GM18870 (cell line): ENCODE measurements at regions not wholly inside any gene's neighbourhood (a gene's known extent, or its start where the extent isn't known, plus 50 kb on each side); places are given as distances from the start of the nearest gene placed in this dataset.

Experiments
- ATAC-seq: cut with Tn5 transposase; IDR thresholded peaks from one replicate; pipeline ENCODE4 v1.9.1; 2021; ENCODE audit warnings: moderate library complexity; ENCODE audit not compliant: unreplicated experiment

DNA sequence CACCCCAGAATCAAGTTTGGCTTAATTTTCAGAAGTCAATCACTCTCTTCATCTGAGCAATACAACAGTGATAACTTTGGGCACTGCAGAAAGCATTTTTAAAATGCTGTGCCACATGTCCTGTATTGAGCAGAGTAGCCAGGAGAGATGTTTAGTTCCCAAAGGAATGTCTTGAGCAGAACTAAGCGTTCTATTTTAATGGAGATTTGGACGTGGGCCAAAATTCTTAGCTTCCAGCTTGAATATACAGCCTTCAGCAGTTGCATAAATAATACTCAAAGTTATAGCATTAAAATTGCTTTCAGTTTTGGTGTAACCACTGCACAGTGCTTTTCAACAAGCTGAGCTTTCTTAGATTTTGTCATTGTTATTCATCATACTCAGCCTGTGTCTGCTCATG is 679.2 kb downstream of the NLGN4X start:
- ATAC-seq = no peak

DNA sequence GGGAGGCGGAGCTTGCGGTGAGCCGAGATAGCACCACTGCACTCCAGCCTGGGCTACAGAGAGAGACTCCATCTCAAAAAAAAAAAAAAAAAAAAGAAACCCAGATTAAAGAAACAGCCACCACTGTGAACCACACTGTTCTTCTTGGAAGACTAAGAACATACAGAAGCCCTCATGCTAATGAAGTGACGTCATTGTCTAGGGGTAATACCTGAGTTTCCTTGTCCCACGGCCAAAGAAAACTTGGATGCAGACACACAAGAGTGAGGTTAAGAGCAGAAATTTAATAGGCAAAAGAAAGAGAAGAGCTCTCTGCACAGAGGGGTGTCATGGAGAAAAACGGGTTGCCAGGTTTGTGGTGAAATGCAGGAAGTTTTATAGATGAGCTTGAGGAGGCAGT is 691.6 kb downstream of the NLGN4X start:
- no peak for ATAC-seq

DNA sequence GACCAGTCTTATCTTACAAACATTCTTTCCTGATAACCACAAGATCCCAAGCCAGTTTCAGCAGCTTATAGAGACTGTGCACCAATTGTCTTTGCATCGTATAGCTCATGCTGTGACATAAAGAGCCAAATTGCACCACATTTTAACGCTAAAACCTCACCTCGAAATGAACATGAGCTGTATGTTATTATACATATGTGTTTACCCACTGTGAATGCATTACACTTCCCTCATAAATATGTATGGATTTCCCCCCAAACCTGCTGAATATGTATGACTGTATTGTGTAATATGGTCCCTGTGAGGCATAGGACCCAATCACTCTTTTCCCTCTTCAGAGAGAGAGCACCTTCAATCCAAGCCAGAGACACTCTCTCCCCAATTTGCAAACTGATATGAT is 692.4 kb downstream of the NLGN4X start:
- ATAC-seq = no peak

DNA sequence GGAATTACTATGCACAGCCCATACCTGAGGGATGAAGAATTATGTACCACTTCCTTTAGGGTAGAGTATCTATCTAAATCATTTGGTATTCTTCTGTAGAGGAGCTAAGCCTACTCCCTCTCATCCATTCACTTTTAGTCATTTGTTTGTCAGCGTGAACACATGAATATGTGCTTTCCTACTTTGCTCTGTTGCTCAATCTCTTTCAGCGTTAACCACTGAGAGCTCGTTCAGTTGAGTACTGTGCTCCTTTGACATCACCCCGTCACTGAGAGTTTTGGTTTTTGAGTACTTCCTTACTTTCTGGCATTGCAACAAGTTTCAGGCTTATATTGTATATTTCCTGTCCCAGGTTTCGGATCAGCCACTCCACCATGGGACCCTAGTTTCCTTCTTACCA is 700.6 kb downstream of the NLGN4X start:
- ATAC-seq = no peak

DNA sequence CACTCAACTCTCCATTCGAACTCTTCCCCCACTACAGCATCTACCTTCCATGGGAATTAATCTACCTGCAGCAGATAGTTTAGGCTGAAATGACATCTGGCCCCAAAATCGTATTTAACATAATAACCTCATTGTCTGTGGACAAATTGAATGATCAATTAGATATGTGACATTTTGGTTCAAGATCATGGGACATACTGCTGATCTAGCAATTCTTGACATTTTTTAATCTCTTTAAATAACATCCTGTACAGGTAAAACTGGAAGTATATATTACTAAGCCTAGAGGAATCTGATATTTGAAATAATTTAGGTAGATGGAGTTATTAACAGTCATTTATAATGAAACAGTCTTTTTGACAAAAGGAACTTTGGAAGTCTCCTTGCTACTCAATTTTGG is 702.5 kb downstream of the NLGN4X start:
- no peak for ATAC-seq

DNA sequence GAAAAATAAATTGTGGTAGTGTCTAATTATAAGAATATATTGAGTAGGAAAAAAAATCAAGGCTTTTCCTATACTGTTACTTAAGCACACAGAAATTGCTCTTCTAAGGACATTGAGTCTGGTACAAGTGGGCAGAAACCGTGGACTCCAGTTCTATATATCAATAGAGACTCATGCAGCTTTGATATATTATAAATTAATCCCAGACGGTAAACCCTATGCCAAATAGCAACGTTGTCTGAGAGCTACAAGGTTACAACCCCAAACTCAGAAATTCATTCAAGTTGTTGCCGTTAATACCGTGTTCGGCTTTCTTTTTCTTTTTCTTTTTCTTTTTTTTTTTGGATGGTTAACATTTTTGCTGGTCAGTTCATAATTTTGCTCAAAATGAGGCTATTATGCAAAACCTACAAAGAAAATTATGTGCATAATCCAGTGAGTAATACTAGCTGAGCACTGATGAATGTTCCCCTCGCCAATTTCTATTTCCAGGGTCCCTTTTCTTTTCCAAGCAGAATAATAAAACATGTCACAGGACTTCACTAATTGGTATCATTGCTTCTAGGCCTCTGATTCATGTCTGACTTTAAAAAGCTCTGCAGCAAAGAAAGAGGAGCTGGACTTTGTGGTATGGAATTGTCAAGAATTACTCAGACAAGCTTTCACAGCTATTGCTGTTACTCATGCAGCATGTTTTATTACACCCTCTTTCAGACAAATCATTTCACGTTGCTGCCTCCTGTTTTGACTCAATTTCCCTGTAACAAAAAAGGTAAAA is 737.7 kb downstream of the NLGN4X start:
- no peak for ATAC-seq

DNA sequence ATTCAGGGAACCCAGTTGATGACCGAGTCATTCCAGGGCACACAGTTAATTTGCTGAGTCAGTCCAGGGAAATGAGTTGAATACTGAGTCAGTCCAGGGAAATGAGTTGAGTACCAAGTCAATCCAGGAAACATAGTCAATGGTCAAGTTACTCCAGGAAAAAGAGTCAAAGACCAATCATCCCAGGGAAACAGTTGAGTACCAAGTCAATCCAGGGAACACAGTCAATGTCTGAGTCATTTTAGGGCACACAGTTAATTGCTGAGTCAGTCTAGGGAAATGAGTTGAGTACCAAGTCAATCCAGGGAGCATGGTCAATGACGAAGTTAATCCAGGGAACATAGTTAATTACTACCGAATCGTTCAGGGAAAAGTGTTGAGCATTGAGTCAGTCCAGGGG is 754.4 kb downstream of the NLGN4X start:
- no peak for ATAC-seq

DNA sequence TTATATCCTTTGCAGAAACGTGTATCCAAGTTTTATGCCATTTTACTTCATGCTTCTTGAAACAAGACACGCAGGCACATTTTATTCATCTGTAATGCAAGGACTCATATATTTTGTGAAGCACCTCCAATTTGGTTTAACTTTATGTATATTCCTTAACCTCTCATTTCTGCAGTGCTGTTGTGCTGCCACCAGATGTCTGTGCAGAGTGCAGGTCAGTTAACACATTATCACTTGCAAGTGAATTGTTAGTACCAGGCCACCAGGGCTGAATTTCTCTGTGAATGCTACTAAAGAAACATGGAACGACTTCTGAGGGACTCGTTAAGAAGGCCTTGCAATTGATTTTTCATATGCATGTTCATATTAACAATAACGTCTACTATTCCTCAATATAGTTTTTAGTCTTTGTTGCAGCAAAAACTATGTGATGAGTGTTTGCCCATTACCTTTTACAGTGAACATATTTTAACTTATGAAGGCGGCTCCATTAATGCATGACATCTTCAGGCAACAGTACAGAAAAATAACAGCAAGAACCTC is 770.3 kb downstream of the NLGN4X start:
- ATAC-seq = no peak

DNA sequence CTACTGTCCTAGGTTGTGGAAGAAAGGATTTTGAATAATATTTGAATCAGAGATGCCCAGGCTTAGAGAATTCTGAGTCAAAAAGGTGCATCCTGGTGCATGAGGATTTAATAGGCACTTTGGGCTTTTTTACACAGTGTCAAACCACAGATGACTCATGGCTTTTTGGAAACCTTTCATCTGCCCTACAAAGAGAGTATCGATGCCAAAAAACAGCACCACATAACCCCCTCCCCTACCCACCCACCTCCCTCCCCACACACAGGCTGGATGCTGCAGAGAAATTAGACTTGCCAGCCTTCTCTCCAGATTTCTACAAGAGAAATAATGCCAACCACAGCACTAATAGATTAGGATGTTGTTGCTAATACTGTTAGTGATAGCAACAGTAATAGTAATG is 779.3 kb downstream of the NLGN4X start:
- ATAC-seq = no peak

DNA sequence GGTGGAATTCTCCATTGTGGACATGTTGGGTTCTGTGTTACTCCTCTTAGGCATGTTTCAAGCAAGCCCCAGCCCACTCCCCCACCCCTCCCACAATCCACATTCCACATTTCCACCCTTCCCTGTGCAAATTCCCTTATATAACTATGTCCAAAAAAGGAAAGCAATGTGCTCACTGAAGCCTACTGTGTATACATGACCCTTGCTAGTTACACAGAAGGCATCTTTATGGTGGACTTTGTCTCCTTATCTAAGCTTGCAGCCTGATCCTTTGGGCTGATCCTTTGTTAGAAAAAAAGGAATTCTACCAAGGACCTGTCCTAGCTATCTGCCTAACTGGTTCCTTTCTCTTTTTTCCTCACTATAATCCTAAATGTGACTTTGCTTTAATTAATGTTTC is 796.8 kb downstream of the NLGN4X start:
- ATAC-seq = no peak

DNA sequence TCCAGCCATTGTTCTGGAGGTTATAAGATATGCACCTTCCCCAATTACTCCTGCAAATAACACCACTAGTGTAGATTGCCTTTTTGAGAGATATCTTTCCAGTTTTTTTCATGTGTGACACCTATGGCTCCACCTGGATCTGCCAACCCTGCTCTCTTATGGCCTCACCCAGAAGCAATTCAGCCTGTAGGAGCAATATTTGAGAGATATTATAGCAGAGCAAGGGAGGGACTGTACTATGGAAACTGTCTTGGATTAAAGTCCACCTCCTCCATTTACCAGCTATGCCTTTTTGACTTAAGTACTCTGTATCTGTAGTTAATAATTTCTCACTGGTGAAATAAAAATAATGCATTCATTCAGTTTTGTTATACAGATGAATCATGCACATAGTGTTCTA is 803.5 kb downstream of the NLGN4X start:
- ATAC-seq = no peak

DNA sequence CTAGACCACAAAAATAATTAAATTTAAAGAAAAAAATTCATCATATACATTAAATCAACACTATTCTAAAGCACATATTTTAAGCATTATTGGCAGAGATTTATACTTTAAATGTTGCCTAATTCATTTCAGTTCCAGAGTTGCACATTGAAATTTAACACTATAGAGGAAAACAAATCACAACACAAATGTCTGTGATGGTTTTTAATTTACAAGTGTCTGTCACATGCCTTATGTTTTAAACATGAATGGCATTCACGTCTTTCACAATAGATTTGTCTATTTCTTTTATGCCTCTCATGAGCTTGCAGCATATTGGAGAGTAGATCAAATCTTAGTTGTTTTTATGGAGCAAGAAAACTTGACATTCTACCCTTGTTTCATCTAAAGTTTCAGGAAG is 811.3 kb downstream of the NLGN4X start:
- no peak for ATAC-seq

DNA sequence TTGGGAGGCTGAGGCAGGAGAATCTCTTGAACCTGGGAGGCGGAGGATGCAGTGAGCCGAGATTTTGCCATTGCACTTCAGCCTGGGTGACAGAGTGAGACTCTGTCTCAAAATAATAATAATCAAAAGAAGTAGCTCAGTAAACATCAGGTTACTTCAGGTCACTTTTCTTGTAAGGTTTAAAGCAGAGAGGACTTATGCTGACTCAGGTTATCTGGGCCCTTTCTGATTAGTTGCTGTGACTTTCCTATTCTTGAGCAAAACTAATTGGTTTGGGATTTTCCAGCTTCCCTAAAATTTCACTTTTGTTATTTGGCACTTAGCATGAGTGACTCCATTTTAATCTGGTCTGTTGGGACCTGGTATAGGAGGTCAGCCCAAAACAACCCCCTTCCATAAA is 812.9 kb downstream of the NLGN4X start:
- ATAC-seq = no peak

DNA sequence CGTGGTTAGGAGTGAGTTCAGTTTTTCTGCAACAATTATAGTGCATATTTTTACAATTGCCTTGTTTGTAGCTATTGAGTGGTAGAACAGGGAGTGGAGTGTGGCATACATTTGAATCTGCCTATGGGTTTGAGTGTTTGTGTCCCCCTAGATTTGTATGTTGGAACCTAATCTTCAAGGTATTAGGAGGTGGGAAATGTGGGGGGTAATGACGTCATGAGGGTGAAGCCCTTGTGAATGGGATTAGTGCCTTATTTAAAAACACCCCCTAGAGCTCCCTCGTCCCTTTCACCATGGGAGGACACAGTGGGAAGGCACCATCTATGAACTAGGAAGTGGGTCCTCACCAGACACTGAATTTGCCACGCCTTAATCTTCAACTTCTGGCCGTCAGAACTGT is 819.6 kb downstream of the NLGN4X start:
- no peak for ATAC-seq

DNA sequence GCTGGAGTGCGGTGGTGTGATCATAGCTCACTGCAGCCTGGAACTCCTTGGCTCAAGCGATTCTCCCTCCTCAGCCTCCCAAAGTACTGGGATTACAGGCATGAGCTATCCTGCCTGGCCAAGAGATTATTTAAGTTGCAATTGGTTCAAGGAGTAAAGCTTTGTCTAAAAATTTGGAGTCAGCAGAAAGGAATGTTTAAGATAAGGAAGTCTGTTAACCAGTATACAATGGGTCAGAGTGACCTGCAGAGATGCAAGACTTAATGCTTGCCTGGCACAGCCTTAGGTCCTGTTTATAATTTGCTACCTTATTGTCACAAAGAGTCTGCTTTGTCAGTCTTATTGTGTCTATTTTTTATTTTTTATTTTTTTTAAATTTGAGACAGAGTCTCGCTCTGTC is 826.2 kb downstream of the NLGN4X start:
- ATAC-seq = no peak

DNA sequence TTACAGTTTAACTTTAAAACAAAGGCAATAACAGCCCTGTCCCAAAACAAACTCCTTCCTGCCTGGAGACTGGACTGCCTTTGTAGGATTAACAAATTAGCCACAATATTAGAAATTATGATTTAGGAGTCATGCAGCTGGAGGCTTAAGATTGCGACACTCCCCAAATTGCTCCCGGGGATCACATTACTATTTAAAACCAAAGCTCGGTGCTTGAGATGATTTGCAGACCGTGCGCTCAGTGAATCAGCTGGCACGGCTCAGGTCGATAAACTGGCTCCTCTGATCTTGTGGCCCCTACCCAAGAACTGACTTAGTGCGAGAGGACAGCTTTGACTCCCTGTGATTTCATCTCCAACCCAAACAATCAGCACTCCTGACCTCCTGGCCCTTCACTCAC is 829.3 kb downstream of the NLGN4X start:
- no peak for ATAC-seq

DNA sequence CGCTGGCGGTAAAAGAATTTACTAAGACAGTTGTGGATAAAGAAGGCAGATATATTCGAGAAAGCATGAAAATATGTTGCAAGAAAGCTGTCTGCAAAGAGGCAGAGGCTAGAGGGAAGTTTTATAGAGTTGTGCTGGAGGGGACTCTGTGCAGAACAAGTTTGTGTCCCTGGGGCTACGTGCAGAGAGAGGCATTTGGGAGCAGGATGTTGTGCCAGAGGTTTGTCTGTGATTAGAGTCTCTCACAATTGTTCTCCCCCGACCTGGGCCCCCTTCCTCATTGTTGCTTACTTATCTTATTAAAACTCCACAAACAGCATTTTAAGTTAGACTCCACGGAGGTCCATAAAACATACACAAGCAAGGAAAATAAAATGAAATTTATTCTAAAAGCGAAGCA is 831.3 kb downstream of the NLGN4X start:
- ATAC-seq = no peak

DNA sequence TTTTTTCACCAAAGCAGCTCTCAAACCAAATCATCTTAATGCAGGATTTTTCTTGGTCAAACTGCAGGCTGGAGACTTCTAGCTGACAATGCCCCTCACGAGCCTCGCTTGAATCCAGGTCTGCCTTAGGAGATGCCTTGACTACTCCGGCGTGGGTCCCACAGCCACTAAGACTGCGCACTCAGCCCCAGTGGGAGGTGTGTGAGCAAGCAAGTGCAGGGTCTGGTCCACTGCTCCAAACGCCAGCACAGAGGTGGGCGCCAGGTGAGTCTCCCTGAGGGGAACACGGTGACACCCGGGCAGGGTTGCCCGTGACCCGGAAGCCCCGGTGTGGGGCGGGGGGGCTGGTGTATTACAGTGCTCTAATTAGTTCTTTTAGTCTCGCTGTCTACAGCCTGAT is 838.3 kb downstream of the NLGN4X start:
- ATAC-seq = no peak

DNA sequence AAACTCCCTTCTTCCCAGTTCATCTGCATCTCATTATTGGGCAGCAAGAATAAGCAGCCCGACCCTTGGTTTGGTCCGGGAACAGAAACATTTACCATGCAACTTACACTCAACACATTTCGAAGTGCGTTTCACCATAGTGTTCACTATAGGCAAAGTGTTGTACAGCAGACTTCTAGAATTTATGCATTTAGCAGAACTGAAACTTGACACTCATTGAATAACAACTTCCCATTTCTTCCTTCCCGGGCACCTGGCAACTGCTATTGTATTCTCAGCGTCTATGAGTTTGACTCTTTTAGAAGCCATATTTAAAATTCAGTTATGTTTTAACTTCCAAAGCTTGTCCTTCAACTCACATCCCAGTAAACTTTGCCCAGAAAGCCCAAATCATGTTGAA is 840.6 kb downstream of the NLGN4X start:
- ATAC-seq = no peak

DNA sequence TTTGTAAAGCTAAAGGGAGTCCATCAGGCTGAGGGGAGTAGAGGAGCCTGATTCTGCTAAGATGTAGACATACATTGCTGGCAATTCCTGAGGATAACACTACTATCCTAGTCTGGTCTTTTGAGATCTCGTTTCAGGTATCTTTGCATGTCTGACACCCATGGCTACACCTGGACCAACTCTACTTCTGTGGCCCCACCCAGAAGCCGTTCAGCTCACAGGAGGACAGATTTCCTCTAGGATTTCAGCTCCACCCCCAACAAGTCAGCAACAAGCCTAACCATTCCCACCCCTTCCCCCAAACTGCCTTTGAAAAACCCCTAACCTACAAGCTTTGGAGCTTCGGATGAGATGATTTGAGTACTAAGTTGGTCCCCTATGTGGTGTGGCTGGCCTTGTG is 848.2 kb downstream of the NLGN4X start:
- no peak for ATAC-seq

DNA sequence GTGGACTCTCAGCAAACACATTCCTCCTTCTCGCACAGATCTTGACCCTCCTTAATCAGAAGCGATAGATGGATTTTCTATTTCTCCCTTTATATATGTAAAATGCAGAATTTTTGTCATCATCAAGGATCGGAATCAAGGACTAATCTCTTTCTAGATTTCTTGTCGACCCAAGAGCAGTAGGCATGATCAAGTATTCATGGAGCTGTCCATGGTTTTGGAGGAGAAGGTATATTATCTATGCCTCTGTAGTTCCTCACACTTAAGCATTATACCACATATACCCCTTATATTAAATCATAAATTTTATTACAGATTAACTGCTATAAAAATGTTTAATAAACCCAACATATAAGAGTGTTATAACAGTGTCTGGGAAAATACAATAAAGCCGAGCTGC is 886.8 kb downstream of the NLGN4X start:
- ATAC-seq = no peak

DNA sequence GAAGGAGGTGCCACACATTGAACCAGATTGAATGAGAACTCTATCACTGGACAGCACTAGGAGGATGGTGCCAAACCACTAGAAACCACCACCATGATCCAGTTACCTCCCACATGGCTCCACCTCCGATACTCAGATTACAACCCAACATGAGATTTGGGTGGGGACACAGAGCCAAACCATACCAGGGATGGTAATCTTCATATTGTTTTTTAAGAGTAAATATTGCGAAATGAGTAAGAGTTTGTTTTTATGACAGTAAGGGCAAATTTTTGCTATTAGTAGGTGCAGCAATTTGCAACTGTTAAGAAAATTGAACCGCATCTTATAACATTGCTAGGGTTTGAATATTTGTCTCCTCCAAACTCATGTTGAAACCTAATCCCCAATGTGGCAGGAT is 891.5 kb downstream of the NLGN4X start:
- no peak for ATAC-seq

DNA sequence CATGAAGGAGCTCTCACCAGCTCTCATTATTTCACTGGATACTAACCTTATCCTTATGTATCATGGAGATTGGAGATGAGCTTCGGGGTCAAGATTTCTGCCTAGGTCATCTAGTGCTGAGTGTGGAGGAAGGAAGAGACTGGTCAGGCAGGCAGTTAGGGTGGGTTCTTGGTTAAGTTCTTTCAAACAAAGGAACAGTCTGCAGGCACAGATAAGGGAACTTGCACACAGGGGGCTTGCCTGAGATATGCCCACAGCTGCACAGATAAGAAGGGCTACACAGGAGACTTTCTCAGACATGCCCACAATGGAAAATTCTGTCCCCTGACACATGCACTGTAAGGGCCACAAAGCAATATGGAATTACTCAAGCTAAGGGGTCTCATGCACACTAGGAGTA is 904.1 kb downstream of the NLGN4X start:
- ATAC-seq = no peak
